Coronary artery (tissue), 2 donors: ENCODE measurements at regions not wholly inside any gene's neighbourhood (a gene's known extent, or its start where the extent isn't known, plus 50 kb on each side); places are given as distances from the start of the nearest gene placed in this dataset.
"Not testable (repeated sequence)": the region's sequence is repeated elsewhere in the genome, so short reads cannot be mapped to it uniquely, and the experiment has no call there.

ENCODE experiments used
- DNase-seq: peaks from one replicate; pipeline ENCODE4 v3.0.0-alpha.2; 2017; ENCODE audit warnings: low spot score
- H3K27ac ChIP-seq, 2 donors: fragments of 200-600 bp; sonication (generic); one replicate each; pipeline ENCODE4 v1.5.1; 2016 to 2019
- H3K4me3 ChIP-seq: fragments of 200-600 bp; sonication (generic); 2 replicates; pipeline ENCODE4 v1.5.1; 2016; ENCODE audit warnings: mild to moderate bottlenecking, moderate library complexity
- TF ChIP-seq, protein P1 (sequence below): fragments of 200-600 bp; sonication (generic); IDR thresholded peaks from one replicate; pipeline ENCODE4 v1.5.1; 2019; ENCODE audit warnings: antibody characterized with exemption

DNA sequence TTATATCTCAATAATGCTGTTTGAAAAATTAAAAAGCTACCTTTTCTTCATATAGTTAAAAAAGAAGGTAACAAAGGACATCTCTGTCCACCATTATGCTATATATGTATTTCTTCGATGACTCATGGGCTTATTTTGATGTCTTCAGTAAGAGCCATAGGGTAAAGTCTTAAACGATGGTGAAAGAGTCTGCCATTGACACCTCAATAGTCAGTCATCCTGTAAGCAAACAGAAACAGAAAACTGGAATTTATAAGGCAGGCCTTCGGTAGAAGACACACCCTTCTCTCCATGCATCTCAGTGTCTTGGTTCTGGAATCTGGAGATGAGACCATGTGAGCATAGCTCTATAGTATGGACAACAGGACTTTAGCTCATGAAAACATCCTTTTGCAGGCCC, 87.0 kb upstream of the ZNF462 start:
- no peak overlapping the region for H3K27ac ChIP-seq
- no peak for DNase-seq
- TF ChIP-seq, protein P1, sequence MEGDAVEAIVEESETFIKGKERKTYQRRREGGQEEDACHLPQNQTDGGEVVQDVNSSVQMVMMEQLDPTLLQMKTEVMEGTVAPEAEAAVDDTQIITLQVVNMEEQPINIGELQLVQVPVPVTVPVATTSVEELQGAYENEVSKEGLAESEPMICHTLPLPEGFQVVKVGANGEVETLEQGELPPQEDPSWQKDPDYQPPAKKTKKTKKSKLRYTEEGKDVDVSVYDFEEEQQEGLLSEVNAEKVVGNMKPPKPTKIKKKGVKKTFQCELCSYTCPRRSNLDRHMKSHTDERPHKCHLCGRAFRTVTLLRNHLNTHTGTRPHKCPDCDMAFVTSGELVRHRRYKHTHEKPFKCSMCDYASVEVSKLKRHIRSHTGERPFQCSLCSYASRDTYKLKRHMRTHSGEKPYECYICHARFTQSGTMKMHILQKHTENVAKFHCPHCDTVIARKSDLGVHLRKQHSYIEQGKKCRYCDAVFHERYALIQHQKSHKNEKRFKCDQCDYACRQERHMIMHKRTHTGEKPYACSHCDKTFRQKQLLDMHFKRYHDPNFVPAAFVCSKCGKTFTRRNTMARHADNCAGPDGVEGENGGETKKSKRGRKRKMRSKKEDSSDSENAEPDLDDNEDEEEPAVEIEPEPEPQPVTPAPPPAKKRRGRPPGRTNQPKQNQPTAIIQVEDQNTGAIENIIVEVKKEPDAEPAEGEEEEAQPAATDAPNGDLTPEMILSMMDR = no peak
- H3K4me3 ChIP-seq = no peak overlapping the region

DNA sequence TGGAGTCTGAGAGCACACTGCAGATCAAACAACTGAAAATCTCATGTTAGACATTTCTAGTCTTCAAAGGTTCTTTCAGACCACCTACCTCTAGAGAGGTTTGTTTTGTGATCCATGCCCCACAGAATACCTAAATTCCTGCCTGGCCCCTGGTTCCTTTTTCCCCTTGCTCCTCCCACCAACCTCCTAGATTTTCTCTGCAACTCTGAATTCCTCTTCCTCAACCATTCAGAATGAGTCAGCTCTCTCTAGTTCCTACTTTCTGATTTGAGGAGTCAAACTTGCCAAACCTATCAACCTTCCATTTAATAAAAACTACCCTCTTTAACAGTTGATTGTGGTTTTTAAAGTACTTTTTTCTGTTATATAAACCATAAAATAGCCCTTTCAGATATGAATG, 83.2 kb upstream of the ZNF462 start:
- TF ChIP-seq, protein P1 = no peak
- DNase-seq = no peak
- Histone ChIP-seq H3K4me3 (no peak overlapping the region), H3K27ac (no peak overlapping the region)

DNA sequence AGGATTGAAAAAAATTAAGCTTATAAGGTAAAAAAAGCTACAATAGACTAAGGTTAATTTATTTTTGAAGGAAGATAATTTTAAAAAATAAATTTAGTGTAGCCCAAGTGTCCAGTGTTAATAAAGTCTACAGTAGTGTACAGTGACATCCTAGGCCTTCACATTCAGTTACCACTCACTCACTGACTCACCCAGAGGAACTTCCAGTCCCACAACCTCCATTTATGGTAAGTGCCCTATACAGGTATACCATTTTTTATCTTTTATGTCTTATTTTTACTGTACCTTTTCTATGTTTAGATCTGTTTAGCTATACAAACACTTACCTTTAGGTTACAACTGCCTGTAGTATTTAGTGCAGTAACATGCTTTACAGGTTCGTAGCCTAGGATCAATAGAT, 79.8 kb upstream of the ZNF462 start:
- TF ChIP-seq, protein P1 = no peak
- H3K4me3 ChIP-seq = no peak overlapping the region
- no peak overlapping the region for H3K27ac ChIP-seq
- DNase-seq = no peak

DNA sequence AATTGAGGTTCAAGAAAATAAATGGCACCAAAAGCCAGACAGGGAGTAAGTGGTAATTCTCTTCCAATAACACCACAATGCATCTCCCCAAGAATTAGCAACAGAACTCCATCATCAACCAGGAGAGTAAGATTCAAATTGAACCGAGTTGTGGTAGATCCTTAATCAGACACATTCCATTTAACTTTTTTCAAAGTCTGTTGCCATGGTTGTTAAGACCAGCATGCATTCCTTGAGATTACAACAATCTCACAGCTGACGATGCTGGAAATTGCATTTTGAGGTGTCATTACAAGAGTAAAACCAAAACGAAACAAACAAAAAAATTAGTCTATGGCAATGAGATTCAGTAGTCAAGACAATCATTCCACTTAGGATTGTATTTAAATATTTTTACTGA, 78.9 kb upstream of the ZNF462 start:
- DNase-seq = no peak
- H3K4me3 ChIP-seq = no peak overlapping the region
- TF ChIP-seq, protein P1 = no peak
- no peak overlapping the region for H3K27ac ChIP-seq

DNA sequence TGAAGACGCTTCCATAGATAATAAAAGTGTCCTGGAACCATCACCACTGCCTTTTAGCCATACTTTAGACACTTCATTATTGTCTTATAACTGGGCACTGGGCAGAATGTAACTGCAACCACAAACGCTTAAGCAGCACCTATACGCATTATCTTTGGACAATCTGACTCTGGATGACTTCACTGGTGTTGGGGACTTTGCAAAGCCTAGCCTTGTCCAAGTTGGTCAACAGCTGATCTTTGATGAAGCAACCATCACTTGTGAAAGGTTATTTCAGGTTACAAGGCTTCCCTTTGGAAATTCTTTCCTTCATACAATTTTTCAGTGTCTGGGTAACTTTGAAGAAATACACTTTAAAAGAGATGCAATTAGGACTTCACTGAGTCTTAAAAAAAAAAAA, 77.8 kb upstream of the ZNF462 start:
- TF ChIP-seq, protein P1 = no peak
- Histone ChIP-seq H3K27ac (no peak overlapping the region), H3K4me3 (no peak overlapping the region)
- DNase-seq = no peak

DNA sequence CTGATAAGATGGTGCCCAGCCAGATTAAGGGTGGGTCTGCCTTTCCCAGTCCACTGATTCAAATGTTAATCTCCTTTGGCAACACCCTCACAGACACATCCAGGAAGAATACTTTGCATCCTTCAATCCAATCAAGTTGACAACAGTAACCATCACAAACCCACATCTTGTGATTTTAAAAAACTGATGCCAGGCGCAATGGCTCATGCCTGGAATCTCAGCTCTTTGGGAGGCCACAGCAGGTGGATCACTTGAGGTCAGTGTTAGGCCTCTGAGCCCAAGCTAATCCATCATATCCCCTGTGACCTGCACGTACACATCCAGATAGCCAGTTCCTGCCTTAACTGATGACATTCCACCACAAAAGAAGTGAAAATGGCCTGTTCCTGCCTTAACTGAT, 74.9 kb upstream of the ZNF462 start:
- H3K27ac ChIP-seq, H3K4me3 ChIP-seq, DNase-seq: not testable (repeated sequence)

DNA sequence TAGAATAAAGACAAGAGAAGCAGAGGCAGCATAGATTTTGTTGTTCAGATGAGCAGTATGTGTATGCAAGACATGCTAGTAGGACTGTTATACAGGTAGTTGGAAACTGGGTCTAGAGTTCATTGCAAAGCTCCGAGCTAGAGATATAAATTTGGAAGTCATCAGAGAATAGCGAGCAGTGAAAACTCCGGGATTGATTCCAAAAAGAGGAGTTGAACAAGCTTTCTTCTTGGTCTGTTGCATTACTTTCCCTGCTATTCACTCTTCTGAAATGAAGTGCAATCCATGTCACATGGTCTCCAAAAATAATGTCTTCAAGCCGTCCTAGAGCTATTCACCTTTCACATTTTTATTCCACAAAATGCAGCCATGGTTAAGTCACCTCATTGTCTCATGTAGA, 67.9 kb upstream of the ZNF462 start:
- Histone ChIP-seq H3K27ac (no peak overlapping the region), H3K4me3 (no peak overlapping the region)
- TF ChIP-seq, protein P1 = no peak
- DNase-seq = no peak

DNA sequence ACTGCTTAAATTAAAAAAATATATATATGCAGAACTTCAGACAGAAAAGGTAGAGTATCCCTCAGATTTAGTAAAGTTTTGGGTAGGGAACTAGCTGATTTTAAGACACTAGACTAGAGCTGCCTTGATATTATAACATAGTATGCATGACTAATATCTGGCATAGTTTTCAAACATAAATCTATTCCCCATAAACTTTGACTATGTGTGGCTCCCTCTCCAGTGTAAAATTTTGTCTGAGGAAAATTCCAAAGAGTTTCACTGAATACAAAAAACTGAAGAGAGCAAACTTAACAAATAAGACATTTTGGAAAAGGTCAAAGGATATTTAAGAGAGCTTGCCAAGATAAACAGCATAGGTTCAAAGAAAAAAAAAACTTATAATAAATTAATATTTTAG, 66.2 kb upstream of the ZNF462 start:
- Histone ChIP-seq H3K4me3 (no peak overlapping the region), H3K27ac (no peak overlapping the region)
- DNase-seq = no peak
- TF ChIP-seq, protein P1 = no peak
